COLO668 (cell line): ENCODE measurements at regions not wholly inside any gene's neighbourhood (a gene's known extent, or its start where the extent isn't known, plus 50 kb on each side); places are given as distances from the start of the nearest gene placed in this dataset.

Experiments
- DNase-seq: peaks from one replicate; lab custom pipeline; 2025; ENCODE audit not compliant: unreplicated experiment; lab: John Stamatoyannopoulos, UW

GRCh38 chr17:34156741-34157589 is 98.1 kb upstream of the CCL2 start:
- DNase-seq = no peak

- DNase-seq = no peak
These were observed 93.4 kb upstream of the CCL2 start for GRCh38 chr17:34161690-34162089.

GRCh38 chr17:34163123-34163522 is 92.0 kb upstream of the CCL2 start:
- no peak for DNase-seq

- no peak for DNase-seq
These were observed 91.4 kb upstream of the CCL2 start for GRCh38 chr17:34163646-34164045.

GRCh38 chr17:34164837-34165236 is 90.2 kb upstream of the CCL2 start:
- DNase-seq = no peak

GRCh38 chr17:34166352-34166751 is 88.7 kb upstream of the CCL2 start:
- DNase-seq = no peak

GRCh38 chr17:34167354-34167753 is 87.7 kb upstream of the CCL2 start:
- DNase-seq = no peak

GRCh38 chr17:34168989-34169388 is 86.1 kb upstream of the CCL2 start:
- DNase-seq = no peak

GRCh38 chr17:34169496-34169895 is 85.6 kb upstream of the CCL2 start:
- no peak for DNase-seq

GRCh38 chr17:34171245-34171818 is 83.8 kb upstream of the CCL2 start:
- DNase-seq = peak; percentile 10

GRCh38 chr17:34172390-34172918 is 82.6 kb upstream of the CCL2 start:
- no peak for DNase-seq

GRCh38 chr17:34173241-34173640 is 81.8 kb upstream of the CCL2 start:
- no peak for DNase-seq

- DNase-seq = no peak
These were observed 80.6 kb upstream of the CCL2 start for GRCh38 chr17:34174496-34174895.

- DNase-seq = no peak
These were observed 78.6 kb upstream of the CCL2 start for GRCh38 chr17:34176440-34176839.

- DNase-seq = no peak
These were observed 77.4 kb upstream of the CCL2 start for GRCh38 chr17:34177642-34178041.

GRCh38 chr17:34178092-34178491 is 77.0 kb upstream of the CCL2 start:
- DNase-seq = no peak

GRCh38 chr17:34182036-34182803 is 72.9 kb upstream of the CCL2 start:
- DNase-seq = no peak

GRCh38 chr17:34195987-34196386 is 59.1 kb upstream of the CCL2 start:
- DNase-seq = no peak

- no peak for DNase-seq
These were observed 56.6 kb upstream of the CCL2 start for GRCh38 chr17:34198519-34198918.

GRCh38 chr17:34199454-34199853 is 55.6 kb upstream of the CCL2 start:
- no peak for DNase-seq

- DNase-seq = peak; percentile 37
These were observed 55.1 kb upstream of the CCL2 start for GRCh38 chr17:34199932-34200534.
